ENCODE measurements at regions not wholly inside any gene's neighbourhood (a gene's known extent, or its start where the extent isn't known, plus 50 kb on each side); places are given as distances from the start of the nearest gene placed in this dataset.

- Mint-ChIP-seq H3K27ac (ENCODE audit: unreplicated experiment) (no peak overlapping the region), H3K36me3 (ENCODE audit: insufficient read depth, unreplicated experiment) (no peaks in the 10 kb centered on the region), H3K9me3 (ENCODE audit: unreplicated experiment) (no peaks in the 10 kb centered on the region), H3K4me1 (ENCODE audit: low read depth, unreplicated experiment) (peaks cover 12% of the 10 kb centered on the region), H3K4me3 (ENCODE audit: unreplicated experiment) (no peak overlapping the region), H3K27me3 (ENCODE audit: insufficient read depth, unreplicated experiment) (no peaks in the 10 kb centered on the region)
- no TSS peak for BruUV-seq (replicated peaks)
- Histone ChIP-seq H3K4me3 (ENCODE audit: low read depth, low read length) (no peak overlapping the region), H3K4me1 (peaks cover 48% of the 10 kb centered on the region), H3K36me3 (ENCODE audit: control insufficient read depth, insufficient read depth, low read length) (no peaks in the 10 kb centered on the region), H3K9me3 (no peaks in the 10 kb centered on the region), H3K27me3 (replicated peaks; ENCODE audit: control insufficient read depth, insufficient read depth, low read length) (no peaks in the 10 kb centered on the region)
- TF ChIP-seq CTCF (IDR thresholded peaks at IDR 0.05; ENCODE audit: insufficient read depth in 1 of 2, low read depth in 1 of 2, low read length in 1 of 2, severe bottlenecking in 1 of 2, unreplicated experiment in 1 of 2) = no peak
- DNase-seq = no peak
- ChIA-PET CTCF (no interaction called here), POLR2A (interaction anchor here (0.9 kb wide), 1 partner anchor 100 kb away, joined by 3 read pairs; no protein-coding TSS in a partner anchor)
- intact Hi-C loops (cut with micrococcal nuclease; ENCODE audit: unreplicated experiment) = no loop called here
Measured at GRCh38 chr12:46471404-46471803, 98.8 kb upstream of the SLC38A2 start.

GRCh38 chr12:46470975-46471374 lies 98.4 kb upstream of the SLC38A2 start:
- H3K36me3 Mint-ChIP-seq (ENCODE audit: insufficient read depth, unreplicated experiment) = no peaks in the 10 kb centered on the region
- CTCF ChIA-PET = no interaction called here
- Histone ChIP-seq H3K9me3 (no peaks in the 10 kb centered on the region), H3K4me3 (ENCODE audit: low read depth, low read length) (no peak overlapping the region), H3K4me1 (peaks cover 44% of the 10 kb centered on the region), H3K36me3 (ENCODE audit: control insufficient read depth, insufficient read depth, low read length) (no peaks in the 10 kb centered on the region), H3K27me3 (replicated peaks; ENCODE audit: control insufficient read depth, insufficient read depth, low read length) (no peaks in the 10 kb centered on the region)
- DNase-seq = no peak
- H3K4me3 Mint-ChIP-seq (ENCODE audit: unreplicated experiment) = no peak overlapping the region
- intact Hi-C loops (cut with micrococcal nuclease; ENCODE audit: unreplicated experiment) = no loop called here
- POLR2A ChIA-PET = interaction anchor here (0.9 kb wide), 1 partner anchor 99 kb away, joined by 3 read pairs; no protein-coding TSS in a partner anchor
- no peak for TF ChIP-seq CTCF (IDR thresholded peaks at IDR 0.05; ENCODE audit: insufficient read depth in 1 of 2, low read depth in 1 of 2, low read length in 1 of 2, severe bottlenecking in 1 of 2, unreplicated experiment in 1 of 2)
- peaks cover 9% of the 10 kb centered on the region for H3K4me1 Mint-ChIP-seq (ENCODE audit: low read depth, unreplicated experiment)
- no peaks in the 10 kb centered on the region for H3K9me3 Mint-ChIP-seq (ENCODE audit: unreplicated experiment)
- H3K27me3 Mint-ChIP-seq (ENCODE audit: insufficient read depth, unreplicated experiment) = no peaks in the 10 kb centered on the region
- no TSS peak for BruUV-seq (replicated peaks)
- no peak overlapping the region for H3K27ac Mint-ChIP-seq (ENCODE audit: unreplicated experiment)

GRCh38 chr12:46470036-46470627 lies 97.6 kb upstream of the SLC38A2 start:
- Histone ChIP-seq H3K36me3 (ENCODE audit: control insufficient read depth, insufficient read depth, low read length) (no peaks in the 10 kb centered on the region), H3K4me1 (peaks cover 41% of the 10 kb centered on the region), H3K27me3 (replicated peaks; ENCODE audit: control insufficient read depth, insufficient read depth, low read length) (no peaks in the 10 kb centered on the region), H3K9me3 (no peaks in the 10 kb centered on the region), H3K4me3 (ENCODE audit: low read depth, low read length) (no peak overlapping the region)
- no peaks in the 10 kb centered on the region for H3K27me3 Mint-ChIP-seq (ENCODE audit: insufficient read depth, unreplicated experiment)
- H3K36me3 Mint-ChIP-seq (ENCODE audit: insufficient read depth, unreplicated experiment) = no peaks in the 10 kb centered on the region
- CTCF ChIA-PET = no interaction called here
- H3K4me3 Mint-ChIP-seq (ENCODE audit: unreplicated experiment) = no peak overlapping the region
- POLR2A ChIA-PET = interaction anchor here (0.9 kb wide), 1 partner anchor 98 kb away, joined by 3 read pairs; no protein-coding TSS in a partner anchor
- H3K4me1 Mint-ChIP-seq (ENCODE audit: low read depth, unreplicated experiment) = peaks cover 13% of the 10 kb centered on the region
- no peak overlapping the region for H3K27ac Mint-ChIP-seq (ENCODE audit: unreplicated experiment)
- intact Hi-C loops (cut with micrococcal nuclease; ENCODE audit: unreplicated experiment) = no loop called here
- no peak for TF ChIP-seq CTCF (IDR thresholded peaks at IDR 0.05; ENCODE audit: insufficient read depth in 1 of 2, low read depth in 1 of 2, low read length in 1 of 2, severe bottlenecking in 1 of 2, unreplicated experiment in 1 of 2)
- no TSS peak for BruUV-seq (replicated peaks)
- H3K9me3 Mint-ChIP-seq (ENCODE audit: unreplicated experiment) = no peaks in the 10 kb centered on the region
- no peak for DNase-seq
